Peyer's patch (tissue), 4 donors: ENCODE measurements at regions not wholly inside any gene's neighbourhood (a gene's known extent, or its start where the extent isn't known, plus 50 kb on each side); places are given as distances from the start of the nearest gene placed in this dataset.

Experiments
- DNase-seq, 3 donors: peaks; one replicate each; pipeline ENCODE4 v3.0.0-alpha.2; 2017 to 2019
- H3K27ac ChIP-seq, 4 donors: fragments of 200-600 bp; sonication (generic); one replicate each; pipeline ENCODE4 v1.5.1; 2016 to 2019
- H3K27me3 ChIP-seq, 2 donors: fragments of 200-600 bp; sonication (generic); one replicate each; pipeline ENCODE4 v1.5.1; 2019
- H3K36me3 ChIP-seq, 3 donors: fragments of 200-600 bp; sonication (generic); one replicate each; pipeline ENCODE4 v1.5.1; 2016 to 2019
- H3K4me1 ChIP-seq, 4 donors: fragments of 200-600 bp; sonication (generic); one replicate each; pipeline ENCODE4 v1.5.1; 2016 to 2019
- H3K4me3 ChIP-seq, 4 donors: fragments of 200-600 bp; sonication (generic); 1 replicate in 3 of 4; 2 replicates in 1 of 4; pipeline ENCODE4 v1.5.1; 2016 to 2019; ENCODE audit warnings: mild to moderate bottlenecking in 1 of 4
- H3K9me3 ChIP-seq, 4 donors: fragments of 200-600 bp; sonication (generic); one replicate each; pipeline ENCODE4 v1.5.1; 2016 to 2019; ENCODE audit warnings: mild to moderate bottlenecking in 1 of 4
- CTCF ChIP-seq, 6 experiments: fragments of 450-650 bp in 4 of 6; fragments of 200-600 bp in 2 of 6; sonication (generic) in 1 of 6; IDR thresholded peaks; one replicate each; pipeline ENCODE4 v1.5.1; 2017 to 2019; ENCODE audit warnings: antibody characterized with exemption in 6 of 6, mild to moderate bottlenecking in 3 of 6, moderate library complexity in 1 of 6
- POLR2A ChIP-seq, 2 donors: fragments of 450-650 bp; IDR thresholded peaks; one replicate each; pipeline ENCODE4 v1.5.1; 2017; ENCODE audit warnings: antibody characterized with exemption in 2 of 2, mild to moderate bottlenecking in 2 of 2, moderate library complexity in 2 of 2

- Histone ChIP-seq H3K27ac (no peak overlapping the region), H3K27me3 (no peaks in the 10 kb centered on the region), H3K9me3 (no peaks in the 10 kb centered on the region), H3K4me1 (peaks cover 0 to 4% (median 0%) of the 10 kb centered on the region in 4 donors), H3K36me3 (no peaks in the 10 kb centered on the region), H3K4me3 (no peak overlapping the region)
- DNase-seq, result no peak
- TF ChIP-seq POLR2A (IDR thresholded peaks at IDR 0.05), result no peak
- TF ChIP-seq CTCF (IDR thresholded peaks at IDR 0.05), result no peak
These were observed 107.2 kb upstream of the PARD3B start for GRCh38 chr2:204437815-204438756.

- Histone ChIP-seq H3K27ac (no peak overlapping the region), H3K4me3 (no peak overlapping the region), H3K9me3 (peaks cover 0 to 6% (median 0%) of the 10 kb centered on the region in 4 donors), H3K27me3 (no peaks in the 10 kb centered on the region), H3K4me1 (no peaks in the 10 kb centered on the region), H3K36me3 (no peaks in the 10 kb centered on the region)
- no peak for DNase-seq
- TF ChIP-seq CTCF (IDR thresholded peaks at IDR 0.05) (no peak), POLR2A (IDR thresholded peaks at IDR 0.05) (no peak)
These were observed 104.0 kb upstream of the PARD3B start for GRCh38 chr2:204441316-204441715.

- DNase-seq, result no peak
- Histone ChIP-seq H3K4me3 (no peak overlapping the region), H3K9me3 (peaks cover 0 to 6% (median 0%) of the 10 kb centered on the region in 4 donors), H3K36me3 (no peaks in the 10 kb centered on the region), H3K27ac (no peak overlapping the region), H3K4me1 (no peaks in the 10 kb centered on the region), H3K27me3 (no peaks in the 10 kb centered on the region)
- TF ChIP-seq POLR2A (IDR thresholded peaks at IDR 0.05) (no peak), CTCF (IDR thresholded peaks at IDR 0.05) (no peak)
These were observed 100.1 kb upstream of the PARD3B start for GRCh38 chr2:204445149-204445548.

GRCh38 chr2:204447722-204448121 lies 97.6 kb upstream of the PARD3B start:
- TF ChIP-seq CTCF (IDR thresholded peaks at IDR 0.05), result no peak
- TF ChIP-seq POLR2A (IDR thresholded peaks at IDR 0.05), result no peak
- no peaks in the 10 kb centered on the region for H3K4me1 ChIP-seq
- no peaks in the 10 kb centered on the region for H3K36me3 ChIP-seq
- no peaks in the 10 kb centered on the region for H3K27me3 ChIP-seq
- H3K27ac ChIP-seq, result no peak overlapping the region
- H3K9me3 ChIP-seq, result peaks cover 0 to 6% (median 0%) of the 10 kb centered on the region in 4 donors
- no peak for DNase-seq
- H3K4me3 ChIP-seq, result no peak overlapping the region

- no peak for DNase-seq
- TF ChIP-seq CTCF (IDR thresholded peaks at IDR 0.05) (no peak), POLR2A (IDR thresholded peaks at IDR 0.05) (no peak)
- Histone ChIP-seq H3K9me3 (peaks cover 0 to 6% (median 0%) of the 10 kb centered on the region in 4 donors), H3K27me3 (no peaks in the 10 kb centered on the region), H3K36me3 (no peaks in the 10 kb centered on the region), H3K4me1 (peaks cover 0 to 11% (median 0%) of the 10 kb centered on the region in 4 donors), H3K4me3 (no peak overlapping the region), H3K27ac (no peak overlapping the region)
These were observed 95.3 kb upstream of the PARD3B start for GRCh38 chr2:204449977-204450376.
